Fibroblast of lung (primary cell): ENCODE measurements at regions not wholly inside any gene's neighbourhood (a gene's known extent, or its start where the extent isn't known, plus 50 kb on each side); places are given as distances from the start of the nearest gene placed in this dataset.

Experiments used
- DNase-seq, 2 donors: peaks; one replicate each; pipeline versions ENCODE4 v3.0.0 to v3.0.0-alpha.2; 2010; ENCODE audit warnings: low read depth in 2 of 2
- H2AFZ ChIP-seq: 2 replicates; pipeline ENCODE4 v1.5.1; 2012; ENCODE audit warnings: low read length, control low read depth, inconsistent platforms
- H3K27ac ChIP-seq: 2 replicates; pipeline ENCODE4 v1.5.1; 2011; ENCODE audit warnings: low read length, control low read depth; ENCODE audit not compliant: insufficient read depth
- H3K27me3 ChIP-seq: 2 replicates; pipeline ENCODE4 v1.5.1; 2011; ENCODE audit warnings: mild to moderate bottlenecking, low read length; ENCODE audit not compliant: control insufficient read depth, insufficient read depth
- H3K36me3 ChIP-seq: 2 replicates; pipeline ENCODE4 v1.5.1; 2011; ENCODE audit warnings: low read length; ENCODE audit not compliant: control insufficient read depth, insufficient read depth
- H3K4me1 ChIP-seq: 2 replicates; pipeline ENCODE4 v1.5.1; 2011; ENCODE audit warnings: low read length; ENCODE audit not compliant: control insufficient read depth, insufficient read depth; ENCODE audit errors: extremely low read depth
- H3K4me2 ChIP-seq: 2 replicates; pipeline ENCODE4 v1.5.1; 2011; ENCODE audit warnings: low read length, control low read depth; ENCODE audit not compliant: insufficient read depth; ENCODE audit errors: extremely low read depth
- H3K4me3 ChIP-seq, 4 experiments: fragments of 200-600 bp in 1 of 4; sonication (generic) in 1 of 4; replicated peaks in 1 of 4; 2 replicates each; pipeline ENCODE4 v1.5.1; 2011 to 2016; ENCODE audit warnings: low read length in 4 of 4, low read depth in 3 of 4, mild to moderate bottlenecking in 3 of 4, control low read depth in 2 of 4, inconsistent platforms in 1 of 4, mixed read lengths in 1 of 4; ENCODE audit not compliant: insufficient read depth in 1 of 4; ENCODE audit errors: control extremely low read depth in 1 of 4
- H3K79me2 ChIP-seq: 2 replicates; pipeline ENCODE4 v1.5.1; 2012; ENCODE audit warnings: mild to moderate bottlenecking, low read length, inconsistent platforms; ENCODE audit not compliant: control insufficient read depth, insufficient read depth
- H3K9ac ChIP-seq: 2 replicates; pipeline ENCODE4 v1.5.1; 2011; ENCODE audit warnings: mild to moderate bottlenecking, low read length, control low read depth; ENCODE audit not compliant: insufficient read depth
- H3K9me3 ChIP-seq: 2 replicates; pipeline ENCODE4 v1.5.1; 2012; ENCODE audit warnings: low read depth, low read length; ENCODE audit not compliant: control insufficient read depth, insufficient read depth
- H4K20me1 ChIP-seq: 2 replicates; pipeline ENCODE4 v1.5.1; 2011; ENCODE audit warnings: low read length; ENCODE audit not compliant: control insufficient read depth, insufficient read depth; ENCODE audit errors: extremely low read depth
- CTCF ChIP-seq, 2 donors: IDR thresholded peaks in 1 of 2; conservative IDR thresholded peaks in 1 of 2; 1 replicate in 1 of 2; 2 replicates in 1 of 2; pipeline ENCODE4 v1.5.1; 2011 to 2012; ENCODE audit warnings: low read length in 2 of 2, control low read depth in 1 of 2, inconsistent platforms in 1 of 2, low read depth in 1 of 2, mild to moderate bottlenecking in 1 of 2
- EZH2 ChIP-seq: IDR thresholded peaks from 2 replicates; pipeline ENCODE4 v1.5.1; 2012; ENCODE audit warnings: low read length, control low read depth, mild to moderate bottlenecking; ENCODE audit errors: missing control alignments

- no peaks in the 10 kb centered on the region for H3K9me3 ChIP-seq
- H3K4me3 ChIP-seq: no peak overlapping the region
- no peak for TF ChIP-seq EZH2
- TF ChIP-seq CTCF (conservative IDR thresholded peaks at IDR 0.05 in 1 of 2, IDR thresholded peaks at IDR 0.05 in 1 of 2; ENCODE audit: low read depth in 1 of 2, low read length in 2 of 2): no peak
- H3K79me2 ChIP-seq: no peaks in the 10 kb centered on the region
- no peaks in the 10 kb centered on the region for H3K36me3 ChIP-seq
- H3K4me2 ChIP-seq: no peak overlapping the region
- no peak overlapping the region for H3K9ac ChIP-seq
- no peak for DNase-seq
- H2AFZ ChIP-seq: no peak overlapping the region
- no peak overlapping the region for H3K27ac ChIP-seq
- H3K4me1 ChIP-seq: no peaks in the 10 kb centered on the region
- H3K27me3 ChIP-seq: no peaks in the 10 kb centered on the region
- H4K20me1 ChIP-seq: no peaks in the 10 kb centered on the region
These were observed 291.5 kb upstream of the GALNTL6 start for GRCh38 chr4:171521726-171522125.

- no peaks in the 10 kb centered on the region for H3K4me1 ChIP-seq
- no peak overlapping the region for H3K4me3 ChIP-seq
- no peak for DNase-seq
- no peaks in the 10 kb centered on the region for H4K20me1 ChIP-seq
- no peak for TF ChIP-seq EZH2
- no peak for TF ChIP-seq CTCF (conservative IDR thresholded peaks at IDR 0.05 in 1 of 2, IDR thresholded peaks at IDR 0.05 in 1 of 2; ENCODE audit: low read depth in 1 of 2, low read length in 2 of 2)
- H3K9me3 ChIP-seq: no peaks in the 10 kb centered on the region
- H3K36me3 ChIP-seq: no peaks in the 10 kb centered on the region
- H2AFZ ChIP-seq: no peak overlapping the region
- no peaks in the 10 kb centered on the region for H3K27me3 ChIP-seq
- H3K9ac ChIP-seq: no peak overlapping the region
- no peaks in the 10 kb centered on the region for H3K79me2 ChIP-seq
- no peak overlapping the region for H3K4me2 ChIP-seq
- no peak overlapping the region for H3K27ac ChIP-seq
These were observed 293.7 kb upstream of the GALNTL6 start for GRCh38 chr4:171519457-171519856.

GRCh38 chr4:171517883-171518282, 295.3 kb upstream of the GALNTL6 start:
- H3K9me3 ChIP-seq: no peaks in the 10 kb centered on the region
- H3K27ac ChIP-seq: no peak overlapping the region

More at GRCh38 chr4:171517883-171518282, 295.3 kb upstream of the GALNTL6 start:
- DNase-seq: no peak
- Histone ChIP-seq H3K79me2 (no peaks in the 10 kb centered on the region), H2AFZ (no peak overlapping the region), H3K27me3 (no peaks in the 10 kb centered on the region), H3K4me3 (no peak overlapping the region), H4K20me1 (no peaks in the 10 kb centered on the region), H3K36me3 (no peaks in the 10 kb centered on the region), H3K9ac (no peak overlapping the region), H3K4me1 (no peaks in the 10 kb centered on the region), H3K4me2 (no peak overlapping the region)
- TF ChIP-seq EZH2 (no peak), CTCF (conservative IDR thresholded peaks at IDR 0.05 in 1 of 2, IDR thresholded peaks at IDR 0.05 in 1 of 2; ENCODE audit: low read depth in 1 of 2, low read length in 2 of 2) (no peak)
